CD4-positive, alpha-beta T cell treated with Interleukin-21 for 1 hour (primary cell): ENCODE measurements at regions not wholly inside any gene's neighbourhood (a gene's known extent, or its start where the extent isn't known, plus 50 kb on each side); places are given as distances from the start of the nearest gene placed in this dataset.

Experiments used
- DNase-seq: peaks from one replicate; pipeline ENCODE4 v3.0.0-alpha.2; 2020

- no peak for DNase-seq
These were observed 440.7 kb upstream of the ARHGEF26 start for GRCh38 chr3:153680526-153680925.

- no peak for DNase-seq
These were observed 440.1 kb upstream of the ARHGEF26 start for GRCh38 chr3:153681057-153681456.

DNA sequence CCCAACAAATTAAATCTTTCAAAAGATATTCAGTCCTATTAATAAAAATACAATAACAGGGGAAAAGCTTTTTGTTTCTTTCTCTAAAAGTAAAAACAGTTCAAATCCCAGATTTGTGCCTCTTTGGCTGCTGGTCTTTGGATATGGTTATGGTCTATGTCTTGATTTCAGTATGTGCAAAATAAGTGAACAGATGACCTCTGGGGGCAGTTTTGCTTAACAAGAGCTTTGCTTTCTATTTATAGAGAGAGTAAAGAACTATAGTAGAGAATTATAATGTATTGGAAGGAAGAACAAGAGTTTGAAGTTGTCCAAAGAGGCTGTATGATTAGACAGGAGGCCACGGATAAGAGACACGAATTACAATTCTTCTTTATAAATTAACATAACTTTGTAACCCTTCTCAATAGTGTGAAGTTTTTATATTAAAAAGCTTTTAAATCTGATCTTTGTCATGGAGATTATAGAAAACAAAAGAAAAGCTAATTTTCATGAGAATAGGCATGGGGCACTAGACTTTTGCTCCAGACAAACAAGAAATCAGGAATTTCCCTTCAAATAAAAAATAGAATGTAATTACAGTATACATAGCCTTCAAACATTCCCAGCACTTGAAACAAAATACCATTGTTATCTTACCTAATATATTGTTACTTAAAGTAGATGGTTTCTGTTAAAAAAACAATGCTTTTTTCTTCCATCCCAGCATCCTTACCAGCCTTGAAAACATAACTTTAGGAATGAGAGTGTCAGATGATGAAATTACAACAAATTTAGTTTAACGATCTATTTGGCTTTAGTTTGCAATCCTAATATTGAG lies 432.7 kb upstream of the ARHGEF26 start:
- no peak for DNase-seq

DNA sequence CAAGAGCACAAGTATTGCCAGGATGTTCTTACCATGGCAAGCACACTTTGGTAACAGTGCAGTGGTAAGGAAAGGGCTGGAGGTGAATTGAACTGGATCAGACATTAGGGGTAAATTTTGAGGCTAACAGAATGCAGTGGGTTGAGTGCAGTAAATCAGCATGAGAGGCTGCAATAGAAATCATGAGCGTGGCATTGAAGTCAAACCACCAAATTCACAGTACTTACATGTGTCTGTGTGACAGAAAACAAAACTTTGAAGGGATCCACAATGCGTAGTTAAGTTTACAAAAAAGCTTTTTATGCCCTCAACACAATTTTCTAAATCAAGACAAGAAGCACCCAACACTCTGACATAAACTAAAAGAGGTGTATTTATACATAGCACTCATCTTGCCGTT lies 428.0 kb upstream of the ARHGEF26 start:
- no peak for DNase-seq

- no peak for DNase-seq
These were observed 419.1 kb upstream of the ARHGEF26 start for GRCh38 chr3:153702106-153702505.

GRCh38 chr3:153704115-153704514 lies 417.1 kb upstream of the ARHGEF26 start:
- DNase-seq: no peak

- no peak for DNase-seq
These were observed 414.5 kb upstream of the ARHGEF26 start for GRCh38 chr3:153706706-153707105.

- no peak for DNase-seq
These were observed 407.2 kb upstream of the ARHGEF26 start for GRCh38 chr3:153714016-153714415.

- DNase-seq: no peak
These were observed 406.5 kb upstream of the ARHGEF26 start for GRCh38 chr3:153714588-153715290.

GRCh38 chr3:153722157-153722556 lies 399.0 kb upstream of the ARHGEF26 start:
- no peak for DNase-seq

- DNase-seq: no peak
These were observed 390.1 kb upstream of the ARHGEF26 start for GRCh38 chr3:153731071-153731470.

- no peak for DNase-seq
These were observed 386.2 kb upstream of the ARHGEF26 start for GRCh38 chr3:153734777-153735551.

DNA sequence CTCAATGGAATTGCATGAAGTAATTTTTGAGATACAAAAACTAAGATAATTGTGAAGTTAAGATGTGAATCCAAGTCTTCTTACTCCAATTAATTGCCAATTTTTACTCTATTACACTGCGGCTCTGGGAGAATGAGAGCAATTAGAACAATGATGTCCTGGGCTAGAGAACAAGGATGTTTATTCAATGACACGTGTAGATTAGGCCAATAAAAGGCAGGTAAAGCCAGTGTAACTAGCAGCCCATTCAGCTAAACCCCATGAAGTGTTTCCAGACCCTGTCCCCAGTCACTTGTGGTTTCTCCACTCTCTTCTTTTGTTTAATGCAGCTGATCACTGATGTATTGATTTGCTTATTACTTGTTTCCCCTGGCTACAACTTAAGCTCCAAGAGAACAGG lies 381.1 kb upstream of the ARHGEF26 start:
- DNase-seq: no peak

GRCh38 chr3:153744889-153745288 lies 376.3 kb upstream of the ARHGEF26 start:
- no peak for DNase-seq

GRCh38 chr3:153746211-153746610 lies 375.0 kb upstream of the ARHGEF26 start:
- DNase-seq: no peak

DNA sequence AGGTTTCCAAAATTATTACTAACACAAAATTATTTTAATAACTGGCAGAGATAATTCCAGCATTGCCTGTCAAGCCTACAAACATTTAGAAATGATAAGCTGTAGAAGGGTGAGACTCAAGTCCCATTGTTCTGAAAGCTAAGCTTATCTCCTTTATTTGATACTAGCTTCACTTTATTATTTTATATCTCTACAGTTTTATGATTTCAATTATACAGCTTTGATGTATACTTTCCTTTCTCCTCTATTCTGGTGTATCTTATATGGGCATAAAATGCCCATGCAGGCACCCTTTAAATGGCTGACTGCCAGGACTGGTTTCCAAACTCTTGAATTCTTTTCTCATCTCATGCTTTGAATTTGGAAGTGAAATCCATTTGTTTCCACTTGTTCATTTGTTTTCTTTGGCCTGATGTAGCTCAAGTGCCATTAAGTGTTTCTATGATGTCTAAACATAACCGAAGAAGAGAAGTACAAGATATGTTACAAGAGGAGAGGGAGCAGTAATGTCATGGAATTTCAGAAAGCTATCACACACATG lies 372.1 kb upstream of the ARHGEF26 start:
- DNase-seq: no peak

GRCh38 chr3:153752405-153753027 lies 368.7 kb upstream of the ARHGEF26 start:
- no peak for DNase-seq

DNA sequence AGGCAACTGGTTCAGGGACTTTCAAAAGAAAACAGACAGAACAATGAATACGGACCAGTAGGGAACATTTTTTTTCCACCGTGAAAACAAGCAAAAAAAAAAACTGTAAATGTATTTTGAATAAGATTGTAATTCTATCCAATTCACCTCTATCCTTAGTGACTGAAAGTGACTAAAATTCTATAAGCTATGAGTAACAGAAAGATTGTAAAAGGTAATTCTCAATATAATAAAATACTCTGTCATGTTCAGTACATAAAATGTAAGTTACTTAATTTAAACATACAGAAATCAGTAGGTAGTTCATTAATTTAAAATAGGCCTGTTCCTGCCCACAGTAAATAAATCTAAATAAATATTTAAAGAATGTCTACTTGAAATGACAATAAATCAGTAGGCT lies 368.2 kb upstream of the ARHGEF26 start:
- no peak for DNase-seq

- DNase-seq: no peak
These were observed 364.4 kb upstream of the ARHGEF26 start for GRCh38 chr3:153756816-153757215.

DNA sequence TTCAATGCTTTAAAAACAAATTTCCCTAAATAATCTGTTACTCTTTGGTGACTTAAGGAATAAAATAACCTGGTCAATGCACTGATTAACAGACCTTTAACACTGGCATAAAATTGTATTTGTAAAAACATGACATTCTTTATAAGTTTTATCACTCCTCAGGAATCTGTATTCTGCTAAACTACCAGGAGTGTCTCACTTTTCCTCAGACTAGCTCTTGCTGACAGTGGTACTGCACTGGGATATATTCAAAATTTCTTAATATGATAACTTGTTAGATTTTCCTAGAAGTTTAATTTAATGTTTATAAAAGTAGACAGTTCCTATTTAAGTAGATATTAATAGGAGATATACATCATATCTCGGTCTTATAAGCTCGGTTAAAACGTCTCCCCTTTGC lies 363.4 kb upstream of the ARHGEF26 start:
- no peak for DNase-seq

DNA sequence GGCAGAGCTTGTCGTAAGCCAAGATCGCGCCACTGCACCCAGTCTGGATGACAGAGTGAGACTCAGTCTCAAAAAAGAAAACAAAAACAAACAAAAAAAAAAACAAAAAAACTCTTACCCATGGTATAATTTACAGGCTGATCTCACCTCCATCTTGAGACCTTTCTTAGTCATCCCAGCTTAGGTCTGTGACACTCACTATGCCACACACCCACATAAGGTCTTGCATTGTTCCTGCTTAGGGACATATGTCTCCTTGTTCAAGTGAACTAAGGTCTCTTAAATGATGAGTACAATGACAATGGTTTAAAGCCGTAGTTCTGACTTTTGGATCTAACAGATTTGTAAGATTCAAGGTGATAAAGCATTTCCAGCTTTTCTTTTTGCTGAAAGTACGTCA lies 360.2 kb upstream of the ARHGEF26 start:
- no peak for DNase-seq

- DNase-seq: no peak
These were observed 358.6 kb upstream of the ARHGEF26 start for GRCh38 chr3:153762411-153763235.
